Neural cell (in vitro differentiated cells): ENCODE measurements at regions not wholly inside any gene's neighbourhood (a gene's known extent, or its start where the extent isn't known, plus 50 kb on each side); places are given as distances from the start of the nearest gene placed in this dataset.
"Not testable (repeated sequence)": the region's sequence is repeated elsewhere in the genome, so short reads cannot be mapped to it uniquely, and the experiment has no call there.

Source experiments
- EZH2 ChIP-seq: fragments of 200-600, 300-800 bp; shearing (Covaris generic), sonication (generic); IDR thresholded peaks from 2 replicates; pipeline ENCODE4 v1.6.1; 2014; ENCODE audit warnings: antibody characterized with exemption, low read length, borderline replicate concordance, mild to moderate bottlenecking; ENCODE audit not compliant: insufficient read depth, poor library complexity, severe bottlenecking
- POLR2AphosphoS5 ChIP-seq: IDR thresholded peaks from 2 replicates; pipeline ENCODE4 v1.6.1; 2012
- TF ChIP-seq, protein P1 (sequence below): fragments of 450-650 bp; IDR thresholded peaks from 2 replicates; pipeline ENCODE4 v1.5.1; 2014; ENCODE audit warnings: antibody characterized with exemption, mild to moderate bottlenecking, moderate library complexity; ENCODE audit not compliant: poor library complexity, severe bottlenecking
- TF ChIP-seq, protein P2 (sequence below): IDR thresholded peaks from 2 replicates; pipeline ENCODE4 v1.6.1; 2012; ENCODE audit warnings: borderline replicate concordance

DNA sequence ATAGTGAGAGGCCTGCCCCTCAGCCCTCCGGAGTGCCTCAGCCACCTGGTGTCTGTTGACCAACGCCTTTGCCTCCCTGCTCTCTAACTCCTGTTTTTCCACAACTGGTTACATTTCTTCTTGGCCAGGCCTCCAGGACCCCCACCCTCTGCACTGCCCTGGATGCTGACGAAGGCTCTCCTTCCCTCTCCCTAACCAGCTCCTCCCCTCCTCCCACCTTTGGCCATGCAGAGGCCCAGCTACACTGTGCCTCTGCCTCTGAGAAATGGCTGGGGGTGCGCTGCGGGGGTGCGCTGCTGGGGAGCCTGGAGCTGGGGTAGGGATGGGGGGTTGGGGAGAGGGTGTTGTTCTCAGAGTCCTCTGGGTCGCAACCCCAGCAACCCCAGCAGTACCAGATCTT lies 57.3 kb downstream of the PROP1 start:
- TF ChIP-seq, protein P1, sequence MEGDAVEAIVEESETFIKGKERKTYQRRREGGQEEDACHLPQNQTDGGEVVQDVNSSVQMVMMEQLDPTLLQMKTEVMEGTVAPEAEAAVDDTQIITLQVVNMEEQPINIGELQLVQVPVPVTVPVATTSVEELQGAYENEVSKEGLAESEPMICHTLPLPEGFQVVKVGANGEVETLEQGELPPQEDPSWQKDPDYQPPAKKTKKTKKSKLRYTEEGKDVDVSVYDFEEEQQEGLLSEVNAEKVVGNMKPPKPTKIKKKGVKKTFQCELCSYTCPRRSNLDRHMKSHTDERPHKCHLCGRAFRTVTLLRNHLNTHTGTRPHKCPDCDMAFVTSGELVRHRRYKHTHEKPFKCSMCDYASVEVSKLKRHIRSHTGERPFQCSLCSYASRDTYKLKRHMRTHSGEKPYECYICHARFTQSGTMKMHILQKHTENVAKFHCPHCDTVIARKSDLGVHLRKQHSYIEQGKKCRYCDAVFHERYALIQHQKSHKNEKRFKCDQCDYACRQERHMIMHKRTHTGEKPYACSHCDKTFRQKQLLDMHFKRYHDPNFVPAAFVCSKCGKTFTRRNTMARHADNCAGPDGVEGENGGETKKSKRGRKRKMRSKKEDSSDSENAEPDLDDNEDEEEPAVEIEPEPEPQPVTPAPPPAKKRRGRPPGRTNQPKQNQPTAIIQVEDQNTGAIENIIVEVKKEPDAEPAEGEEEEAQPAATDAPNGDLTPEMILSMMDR: not testable (repeated sequence)
- TF ChIP-seq, protein P2, sequence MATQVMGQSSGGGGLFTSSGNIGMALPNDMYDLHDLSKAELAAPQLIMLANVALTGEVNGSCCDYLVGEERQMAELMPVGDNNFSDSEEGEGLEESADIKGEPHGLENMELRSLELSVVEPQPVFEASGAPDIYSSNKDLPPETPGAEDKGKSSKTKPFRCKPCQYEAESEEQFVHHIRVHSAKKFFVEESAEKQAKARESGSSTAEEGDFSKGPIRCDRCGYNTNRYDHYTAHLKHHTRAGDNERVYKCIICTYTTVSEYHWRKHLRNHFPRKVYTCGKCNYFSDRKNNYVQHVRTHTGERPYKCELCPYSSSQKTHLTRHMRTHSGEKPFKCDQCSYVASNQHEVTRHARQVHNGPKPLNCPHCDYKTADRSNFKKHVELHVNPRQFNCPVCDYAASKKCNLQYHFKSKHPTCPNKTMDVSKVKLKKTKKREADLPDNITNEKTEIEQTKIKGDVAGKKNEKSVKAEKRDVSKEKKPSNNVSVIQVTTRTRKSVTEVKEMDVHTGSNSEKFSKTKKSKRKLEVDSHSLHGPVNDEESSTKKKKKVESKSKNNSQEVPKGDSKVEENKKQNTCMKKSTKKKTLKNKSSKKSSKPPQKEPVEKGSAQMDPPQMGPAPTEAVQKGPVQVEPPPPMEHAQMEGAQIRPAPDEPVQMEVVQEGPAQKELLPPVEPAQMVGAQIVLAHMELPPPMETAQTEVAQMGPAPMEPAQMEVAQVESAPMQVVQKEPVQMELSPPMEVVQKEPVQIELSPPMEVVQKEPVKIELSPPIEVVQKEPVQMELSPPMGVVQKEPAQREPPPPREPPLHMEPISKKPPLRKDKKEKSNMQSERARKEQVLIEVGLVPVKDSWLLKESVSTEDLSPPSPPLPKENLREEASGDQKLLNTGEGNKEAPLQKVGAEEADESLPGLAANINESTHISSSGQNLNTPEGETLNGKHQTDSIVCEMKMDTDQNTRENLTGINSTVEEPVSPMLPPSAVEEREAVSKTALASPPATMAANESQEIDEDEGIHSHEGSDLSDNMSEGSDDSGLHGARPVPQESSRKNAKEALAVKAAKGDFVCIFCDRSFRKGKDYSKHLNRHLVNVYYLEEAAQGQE: not testable (repeated sequence)
- TF ChIP-seq EZH2, POLR2AphosphoS5: not testable (repeated sequence)
